Cardiac muscle cell (in vitro differentiated cells and primary cell): ENCODE measurements at regions not wholly inside any gene's neighbourhood (a gene's known extent, or its start where the extent isn't known, plus 50 kb on each side); places are given as distances from the start of the nearest gene placed in this dataset.

ENCODE experiments used
- DNase-seq, 2 donors: peaks; one replicate each; pipeline versions ENCODE4 v3.0.0 to v3.0.0-alpha.2; 2010 to 2017; ENCODE audit warnings: low read depth in 1 of 2, low spot score in 1 of 2
- H3K27ac ChIP-seq: fragments of 200-600 bp; sonication (generic); 2 replicates; pipeline ENCODE4 v1.5.1; 2016
- H3K27me3 ChIP-seq: fragments of 200-600 bp; sonication (generic); 2 replicates; pipeline ENCODE4 v1.6.0; 2016; ENCODE audit warnings: control low read depth
- H3K36me3 ChIP-seq: fragments of 200-600 bp; sonication (generic); 2 replicates; pipeline ENCODE4 v1.5.1; 2016; ENCODE audit warnings: control low read depth
- H3K4me1 ChIP-seq: fragments of 200-600 bp; sonication (generic); 2 replicates; pipeline ENCODE4 v1.8.1; 2017; ENCODE audit warnings: low read depth, mild to moderate bottlenecking, mixed run types
- H3K4me3 ChIP-seq: fragments of 200-600 bp; sonication (generic); 2 replicates; pipeline ENCODE4 v1.5.1; 2016; ENCODE audit warnings: mild to moderate bottlenecking
- H3K9me3 ChIP-seq: fragments of 200-600 bp; sonication (generic); 2 replicates; pipeline ENCODE4 v1.5.1; 2017; ENCODE audit warnings: low read depth, mild to moderate bottlenecking, control low read depth
- TF ChIP-seq, protein P1 (sequence below): IDR thresholded peaks from 2 replicates; pipeline ENCODE4 v1.5.1; 2012; ENCODE audit warnings: low read depth, mild to moderate bottlenecking, low read length

DNA sequence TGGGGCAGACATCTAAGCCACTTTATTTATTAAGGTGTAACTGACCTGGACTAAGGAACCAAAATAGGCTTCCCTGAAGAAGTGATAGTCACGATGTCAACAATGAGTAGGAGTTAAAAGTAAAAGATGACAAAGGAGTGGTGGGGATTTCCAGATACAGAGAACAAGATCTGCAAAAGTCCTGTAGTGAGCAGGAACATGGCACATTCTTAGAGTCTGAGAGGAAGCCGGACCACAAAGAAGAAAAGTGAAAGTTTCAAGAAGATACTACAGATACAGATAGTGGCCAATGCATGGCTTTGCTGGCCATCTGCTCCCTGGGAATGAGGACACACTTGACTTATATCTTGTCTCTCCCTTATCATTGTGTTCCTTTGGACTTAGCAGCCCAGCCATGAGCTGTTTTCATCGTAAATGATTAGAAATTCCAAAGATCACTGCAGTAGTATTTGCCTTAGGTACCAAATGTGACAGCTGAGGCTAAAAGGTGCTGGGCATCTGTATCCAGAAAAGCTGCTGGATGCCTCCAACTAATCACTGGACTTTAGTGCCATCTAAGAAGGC lies 302.4 kb upstream of the NR5A2 start:
- Histone ChIP-seq H3K4me1 (no peaks in the 10 kb centered on the region), H3K36me3 (no peaks in the 10 kb centered on the region), H3K27ac (no peak overlapping the region), H3K9me3 (no peaks in the 10 kb centered on the region), H3K4me3 (no peak overlapping the region), H3K27me3 (no peaks in the 10 kb centered on the region)
- no peak for DNase-seq
- TF ChIP-seq, protein P1, sequence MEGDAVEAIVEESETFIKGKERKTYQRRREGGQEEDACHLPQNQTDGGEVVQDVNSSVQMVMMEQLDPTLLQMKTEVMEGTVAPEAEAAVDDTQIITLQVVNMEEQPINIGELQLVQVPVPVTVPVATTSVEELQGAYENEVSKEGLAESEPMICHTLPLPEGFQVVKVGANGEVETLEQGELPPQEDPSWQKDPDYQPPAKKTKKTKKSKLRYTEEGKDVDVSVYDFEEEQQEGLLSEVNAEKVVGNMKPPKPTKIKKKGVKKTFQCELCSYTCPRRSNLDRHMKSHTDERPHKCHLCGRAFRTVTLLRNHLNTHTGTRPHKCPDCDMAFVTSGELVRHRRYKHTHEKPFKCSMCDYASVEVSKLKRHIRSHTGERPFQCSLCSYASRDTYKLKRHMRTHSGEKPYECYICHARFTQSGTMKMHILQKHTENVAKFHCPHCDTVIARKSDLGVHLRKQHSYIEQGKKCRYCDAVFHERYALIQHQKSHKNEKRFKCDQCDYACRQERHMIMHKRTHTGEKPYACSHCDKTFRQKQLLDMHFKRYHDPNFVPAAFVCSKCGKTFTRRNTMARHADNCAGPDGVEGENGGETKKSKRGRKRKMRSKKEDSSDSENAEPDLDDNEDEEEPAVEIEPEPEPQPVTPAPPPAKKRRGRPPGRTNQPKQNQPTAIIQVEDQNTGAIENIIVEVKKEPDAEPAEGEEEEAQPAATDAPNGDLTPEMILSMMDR: no peak

- TF ChIP-seq, protein P1: no peak
- no peaks in the 10 kb centered on the region for H3K9me3 ChIP-seq
- H3K4me3 ChIP-seq: no peak overlapping the region
- no peaks in the 10 kb centered on the region for H3K4me1 ChIP-seq
- no peak overlapping the region for H3K27ac ChIP-seq
- DNase-seq: no peak
- no peaks in the 10 kb centered on the region for H3K27me3 ChIP-seq
- H3K36me3 ChIP-seq: no peaks in the 10 kb centered on the region
Measured at GRCh38 chr1:199727682-199728081, 299.8 kb upstream of the NR5A2 start.

GRCh38 chr1:199728345-199728744 lies 299.2 kb upstream of the NR5A2 start:
- H3K9me3 ChIP-seq: no peaks in the 10 kb centered on the region
- TF ChIP-seq, protein P1: no peak
- H3K4me3 ChIP-seq: no peak overlapping the region
- H3K27ac ChIP-seq: no peak overlapping the region
- no peaks in the 10 kb centered on the region for H3K36me3 ChIP-seq
- DNase-seq: no peak
- H3K27me3 ChIP-seq: no peaks in the 10 kb centered on the region
- H3K4me1 ChIP-seq: no peaks in the 10 kb centered on the region

- Histone ChIP-seq H3K4me1 (no peaks in the 10 kb centered on the region), H3K27ac (no peak overlapping the region), H3K36me3 (no peaks in the 10 kb centered on the region), H3K4me3 (no peak overlapping the region), H3K27me3 (no peaks in the 10 kb centered on the region), H3K9me3 (no peaks in the 10 kb centered on the region)
- DNase-seq: no peak
- TF ChIP-seq, protein P1: no peak
Measured at GRCh38 chr1:199733125-199733524, 294.4 kb upstream of the NR5A2 start.

GRCh38 chr1:199734186-199734585 lies 293.3 kb upstream of the NR5A2 start:
- TF ChIP-seq, protein P1: no peak
- no peaks in the 10 kb centered on the region for H3K27me3 ChIP-seq
- H3K4me3 ChIP-seq: no peak overlapping the region
- no peaks in the 10 kb centered on the region for H3K4me1 ChIP-seq
- no peaks in the 10 kb centered on the region for H3K36me3 ChIP-seq
- H3K9me3 ChIP-seq: no peaks in the 10 kb centered on the region
- DNase-seq: no peak
- H3K27ac ChIP-seq: no peak overlapping the region

DNA sequence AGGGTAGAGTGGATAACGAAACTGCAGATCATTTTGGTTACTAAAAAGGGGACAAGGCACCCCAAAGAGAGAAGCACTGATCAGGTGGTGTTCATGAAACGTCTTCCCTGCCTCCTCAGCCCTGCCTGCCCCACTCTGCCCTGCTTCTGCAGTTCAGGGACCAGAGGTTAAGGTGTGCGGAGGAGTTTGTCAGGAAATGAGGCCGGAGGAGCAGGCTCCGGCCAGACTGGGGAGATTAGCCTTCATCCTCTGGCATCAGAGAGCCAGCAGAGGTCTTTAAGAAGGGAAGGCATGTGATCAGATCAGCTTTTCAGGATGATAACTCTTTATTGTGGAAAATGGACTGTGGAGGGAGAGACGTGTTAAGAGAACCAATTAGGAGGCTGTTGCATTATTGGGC lies 291.9 kb upstream of the NR5A2 start:
- Histone ChIP-seq H3K27ac (no peak overlapping the region), H3K36me3 (no peaks in the 10 kb centered on the region), H3K27me3 (no peaks in the 10 kb centered on the region), H3K4me1 (no peaks in the 10 kb centered on the region), H3K4me3 (no peak overlapping the region), H3K9me3 (no peaks in the 10 kb centered on the region)
- TF ChIP-seq, protein P1: no peak
- DNase-seq: no peak
